Heart left ventricle (tissue), 13 donors: ENCODE measurements at regions not wholly inside any gene's neighbourhood (a gene's known extent, or its start where the extent isn't known, plus 50 kb on each side); places are given as distances from the start of the nearest gene placed in this dataset.

ENCODE experiments used
- POLR2A ChIP-seq, 2 donors: fragments of 450-650 bp; IDR thresholded peaks; one replicate each; pipeline ENCODE4 v1.6.1; 2017; ENCODE audit warnings: antibody characterized with exemption in 2 of 2, mild to moderate bottlenecking in 2 of 2, moderate library complexity in 2 of 2
- TF ChIP-seq, protein P1 (sequence below), 12 donors: fragments of 200-600 bp; sonication (generic) in 4 of 12; IDR thresholded peaks; one replicate each; pipeline versions ENCODE4 v1.5.0 to v1.8.0; 2018 to 2022; ENCODE audit warnings: antibody characterized with exemption in 12 of 12, mild to moderate bottlenecking in 5 of 12
- donor health status: ischemic (EF 13 %, LVEDD 7.1; RV severe dilation, severe dysfunction).
- donor health status: DM: no; HTN: yes; CAD: no.
- donor health status: DM: no; HTN: no; CAD: no.
- donor health status: ischemic (EF 25% LVEDD 6.9; RV normal size, moderate dysfunction).
- donor health status: ischemic (EF 25% LVEDD 5.7; RV mildly dilated, moderate dysfunction).
- donor health status: ischemic (EF 35%, LVEDD 5.7; RV mildly dilated, moderate dysfunction).
- donor health status: nonischemic (EF 11% LVEDD 7.7; RV severe dilation, severe dysfunction).
- donor health status: DM: yes; HTN: yes; CAD: no.
- donor health status: PGD.
- donor health status: ischemic (EF 29% LVEDD 5.4; RV normal size, mild dysfunction).
- donor health status: nonischemic (EF 23%, LVEDD 6.1; RV moderate dilation, normal function).

GRCh38 chr4:79081973-79082372 is 142.7 kb upstream of the PAQR3 start:
- TF ChIP-seq POLR2A (IDR thresholded peaks at IDR 0.05), result no peak
- TF ChIP-seq, protein P1, sequence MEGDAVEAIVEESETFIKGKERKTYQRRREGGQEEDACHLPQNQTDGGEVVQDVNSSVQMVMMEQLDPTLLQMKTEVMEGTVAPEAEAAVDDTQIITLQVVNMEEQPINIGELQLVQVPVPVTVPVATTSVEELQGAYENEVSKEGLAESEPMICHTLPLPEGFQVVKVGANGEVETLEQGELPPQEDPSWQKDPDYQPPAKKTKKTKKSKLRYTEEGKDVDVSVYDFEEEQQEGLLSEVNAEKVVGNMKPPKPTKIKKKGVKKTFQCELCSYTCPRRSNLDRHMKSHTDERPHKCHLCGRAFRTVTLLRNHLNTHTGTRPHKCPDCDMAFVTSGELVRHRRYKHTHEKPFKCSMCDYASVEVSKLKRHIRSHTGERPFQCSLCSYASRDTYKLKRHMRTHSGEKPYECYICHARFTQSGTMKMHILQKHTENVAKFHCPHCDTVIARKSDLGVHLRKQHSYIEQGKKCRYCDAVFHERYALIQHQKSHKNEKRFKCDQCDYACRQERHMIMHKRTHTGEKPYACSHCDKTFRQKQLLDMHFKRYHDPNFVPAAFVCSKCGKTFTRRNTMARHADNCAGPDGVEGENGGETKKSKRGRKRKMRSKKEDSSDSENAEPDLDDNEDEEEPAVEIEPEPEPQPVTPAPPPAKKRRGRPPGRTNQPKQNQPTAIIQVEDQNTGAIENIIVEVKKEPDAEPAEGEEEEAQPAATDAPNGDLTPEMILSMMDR (IDR thresholded peaks at IDR 0.05), result no peak
